GM12878 (cell line): ENCODE measurements at regions not wholly inside any gene's neighbourhood (a gene's known extent, or its start where the extent isn't known, plus 50 kb on each side); places are given as distances from the start of the nearest gene placed in this dataset.
"Not testable (repeated sequence)": the region's sequence is repeated elsewhere in the genome, so short reads cannot be mapped to it uniquely, and the experiment has no call there.

Source experiments
- BCL11A ChIP-seq: IDR thresholded peaks from 2 replicates; pipeline ENCODE4 v1.6.1; 2011; ENCODE audit warnings: low read depth, low read length
- CHD4 ChIP-seq: fragments of 200-600 bp; sonication (generic); IDR thresholded peaks from 2 replicates; pipeline ENCODE4 v1.6.1; 2016; ENCODE audit warnings: mild to moderate bottlenecking
- JUND ChIP-seq: IDR thresholded peaks from 2 replicates; pipeline ENCODE4 v1.6.1; 2012; ENCODE audit warnings: low read depth, mild to moderate bottlenecking, low read length, improper control_type of control experiment, moderate library complexity
- POLR2A ChIP-seq: IDR thresholded peaks from 2 replicates; pipeline ENCODE4 v1.6.1; 2011; ENCODE audit warnings: low read depth, mild to moderate bottlenecking, low read length
- POLR2AphosphoS5 ChIP-seq: IDR thresholded peaks from 2 replicates; pipeline ENCODE4 v1.6.1; 2011; ENCODE audit warnings: mild to moderate bottlenecking, low read length, inconsistent platforms
- RCOR1 ChIP-seq: conservative IDR thresholded peaks from 2 replicates; pipeline ENCODE4 v1.6.1; 2012; ENCODE audit warnings: low read depth, low read length, improper control_type of control experiment
- SMAD1 ChIP-seq: fragments of 450-650 bp; IDR thresholded peaks from 2 replicates; pipeline ENCODE4 v1.6.1; 2018; ENCODE audit warnings: mild to moderate bottlenecking, low read depth; ENCODE audit not compliant: partially characterized antibody
- SMC3 ChIP-seq: IDR thresholded peaks from 2 replicates; pipeline ENCODE4 v1.6.1; 2011; ENCODE audit warnings: low read length, improper control_type of control experiment, borderline replicate concordance
- TBL1XR1 ChIP-seq: IDR thresholded peaks from 2 replicates; pipeline ENCODE4 v1.6.1; 2012; ENCODE audit warnings: low read depth, low read length, improper control_type of control experiment
- ZBTB40 ChIP-seq: fragments of 450-650 bp; IDR thresholded peaks from 2 replicates; pipeline ENCODE4 v1.6.1; 2016; ENCODE audit warnings: mild to moderate bottlenecking, moderate library complexity, borderline replicate concordance
- ZNF274 ChIP-seq: IDR thresholded peaks from one replicate; pipeline ENCODE4 v1.8.0; 2011; ENCODE audit not compliant: insufficient read length, insufficient read depth
- TF ChIP-seq, protein P1 (sequence below), 3 experiments: IDR thresholded peaks in 2 of 3; conservative IDR thresholded peaks in 1 of 3; 2 replicates each; pipeline ENCODE4 v1.5.1; 2011; ENCODE audit warnings: low read depth in 3 of 3, low read length in 3 of 3, mild to moderate bottlenecking in 3 of 3, control low read depth in 2 of 3, moderate library complexity in 2 of 3, inconsistent platforms in 1 of 3, mixed read lengths in 1 of 3; ENCODE audit not compliant: control insufficient read depth in 2 of 3, insufficient read depth in 1 of 3; ENCODE audit errors: extremely low read depth in 1 of 3
- TF ChIP-seq, protein P2 (sequence below): fragments of 450-650 bp; formaldehyde crosslinking; IDR thresholded peaks from 2 replicates; pipeline ENCODE4 v1.4.0; 2022; ENCODE audit warnings: mild to moderate bottlenecking, moderate library complexity

GRCh38 chr10:33956322-33956721 lies 621.9 kb upstream of the NRP1 start:
- not testable (repeated sequence) for TF ChIP-seq TBL1XR1, ZNF274, BCL11A, POLR2AphosphoS5, SMAD1, ZBTB40, POLR2A, RCOR1, JUND, CHD4, SMC3
- TF ChIP-seq, protein P1, sequence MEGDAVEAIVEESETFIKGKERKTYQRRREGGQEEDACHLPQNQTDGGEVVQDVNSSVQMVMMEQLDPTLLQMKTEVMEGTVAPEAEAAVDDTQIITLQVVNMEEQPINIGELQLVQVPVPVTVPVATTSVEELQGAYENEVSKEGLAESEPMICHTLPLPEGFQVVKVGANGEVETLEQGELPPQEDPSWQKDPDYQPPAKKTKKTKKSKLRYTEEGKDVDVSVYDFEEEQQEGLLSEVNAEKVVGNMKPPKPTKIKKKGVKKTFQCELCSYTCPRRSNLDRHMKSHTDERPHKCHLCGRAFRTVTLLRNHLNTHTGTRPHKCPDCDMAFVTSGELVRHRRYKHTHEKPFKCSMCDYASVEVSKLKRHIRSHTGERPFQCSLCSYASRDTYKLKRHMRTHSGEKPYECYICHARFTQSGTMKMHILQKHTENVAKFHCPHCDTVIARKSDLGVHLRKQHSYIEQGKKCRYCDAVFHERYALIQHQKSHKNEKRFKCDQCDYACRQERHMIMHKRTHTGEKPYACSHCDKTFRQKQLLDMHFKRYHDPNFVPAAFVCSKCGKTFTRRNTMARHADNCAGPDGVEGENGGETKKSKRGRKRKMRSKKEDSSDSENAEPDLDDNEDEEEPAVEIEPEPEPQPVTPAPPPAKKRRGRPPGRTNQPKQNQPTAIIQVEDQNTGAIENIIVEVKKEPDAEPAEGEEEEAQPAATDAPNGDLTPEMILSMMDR (IDR thresholded peaks at IDR 0.05 in 2 of 3, conservative IDR thresholded peaks at IDR 0.05 in 1 of 3; ENCODE audit: control insufficient read depth in 2 of 3, extremely low read depth in 1 of 3, insufficient read depth in 1 of 3, low read depth in 3 of 3, low read length in 3 of 3): not testable (repeated sequence)
- TF ChIP-seq, protein P2, sequence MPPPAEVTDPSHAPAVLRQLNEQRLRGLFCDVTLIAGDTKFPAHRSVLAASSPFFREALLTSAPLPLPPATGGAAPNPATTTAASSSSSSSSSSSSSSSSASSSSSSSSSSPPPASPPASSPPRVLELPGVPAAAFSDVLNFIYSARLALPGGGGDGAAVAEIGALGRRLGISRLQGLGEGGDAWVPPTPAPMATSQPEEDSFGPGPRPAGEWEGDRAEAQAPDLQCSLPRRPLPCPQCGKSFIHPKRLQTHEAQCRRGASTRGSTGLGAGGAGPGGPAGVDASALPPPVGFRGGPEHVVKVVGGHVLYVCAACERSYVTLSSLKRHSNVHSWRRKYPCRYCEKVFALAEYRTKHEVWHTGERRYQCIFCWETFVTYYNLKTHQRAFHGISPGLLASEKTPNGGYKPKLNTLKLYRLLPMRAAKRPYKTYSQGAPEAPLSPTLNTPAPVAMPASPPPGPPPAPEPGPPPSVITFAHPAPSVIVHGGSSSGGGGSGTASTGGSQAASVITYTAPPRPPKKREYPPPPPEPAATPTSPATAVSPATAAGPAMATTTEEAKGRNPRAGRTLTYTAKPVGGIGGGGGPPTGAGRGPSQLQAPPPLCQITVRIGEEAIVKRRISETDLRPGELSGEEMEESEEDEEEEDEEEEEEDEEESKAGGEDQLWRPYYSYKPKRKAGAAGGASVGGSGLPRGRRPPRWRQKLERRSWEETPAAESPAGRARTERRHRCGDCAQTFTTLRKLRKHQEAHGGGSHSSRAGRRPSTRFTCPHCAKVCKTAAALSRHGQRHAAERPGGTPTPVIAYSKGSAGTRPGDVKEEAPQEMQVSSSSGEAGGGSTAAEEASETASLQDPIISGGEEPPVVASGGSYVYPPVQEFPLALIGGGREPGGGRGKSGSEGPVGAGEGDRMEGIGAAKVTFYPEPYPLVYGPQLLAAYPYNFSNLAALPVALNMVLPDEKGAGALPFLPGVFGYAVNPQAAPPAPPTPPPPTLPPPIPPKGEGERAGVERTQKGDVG (CRISPR knock-in tag): not testable (repeated sequence)
